Esophagus squamous epithelium (tissue), 4 donors: ENCODE measurements at regions not wholly inside any gene's neighbourhood (a gene's known extent, or its start where the extent isn't known, plus 50 kb on each side); places are given as distances from the start of the nearest gene placed in this dataset.

ENCODE experiments used
- POLR2A ChIP-seq, 4 donors: fragments of 450-650 bp; IDR thresholded peaks; one replicate each; pipeline ENCODE4 v1.6.1; 2017; ENCODE audit warnings: antibody characterized with exemption in 4 of 4, mild to moderate bottlenecking in 4 of 4, moderate library complexity in 3 of 4
- TF ChIP-seq, protein P1 (sequence below), 6 experiments: fragments of 450-650 bp in 4 of 6; fragments of 200-600 bp in 2 of 6; sonication (generic) in 2 of 6; IDR thresholded peaks; one replicate each; pipeline ENCODE4 v1.5.1; 2016 to 2019; ENCODE audit warnings: antibody characterized with exemption in 6 of 6, mild to moderate bottlenecking in 4 of 6, moderate library complexity in 4 of 6

DNA sequence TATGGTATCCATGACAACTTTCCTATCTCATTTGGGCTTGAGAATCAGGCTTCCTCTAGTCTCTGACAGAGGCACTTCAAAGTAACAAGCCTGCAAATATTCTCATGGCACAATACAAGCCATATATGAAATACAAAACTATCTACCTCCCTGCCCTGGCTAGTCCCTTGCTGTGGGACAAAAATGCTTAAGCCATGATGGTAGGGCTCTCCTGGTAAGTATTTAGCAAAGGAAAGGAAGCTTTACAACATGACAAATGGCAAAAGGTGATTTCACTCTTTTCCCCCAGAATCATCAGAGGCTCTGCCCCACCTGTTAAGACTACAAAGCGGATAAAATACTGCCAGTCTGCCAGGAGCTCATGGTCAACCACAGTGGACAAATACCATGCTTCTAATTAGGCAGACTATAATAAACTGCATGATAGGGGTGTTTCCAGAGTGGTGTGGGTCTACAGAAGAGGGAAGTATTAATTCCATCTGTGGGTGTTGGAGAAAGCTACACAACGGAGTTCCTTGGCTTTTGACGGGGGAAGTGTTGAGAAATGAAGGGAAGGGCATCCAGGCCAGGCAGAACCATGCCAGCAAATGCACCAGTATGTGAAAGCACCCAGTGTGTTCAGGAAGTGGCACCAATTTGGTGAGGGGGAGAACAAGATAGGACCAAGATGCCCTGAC lies 92.9 kb downstream of the SPTSSA start:
- TF ChIP-seq, protein P1, sequence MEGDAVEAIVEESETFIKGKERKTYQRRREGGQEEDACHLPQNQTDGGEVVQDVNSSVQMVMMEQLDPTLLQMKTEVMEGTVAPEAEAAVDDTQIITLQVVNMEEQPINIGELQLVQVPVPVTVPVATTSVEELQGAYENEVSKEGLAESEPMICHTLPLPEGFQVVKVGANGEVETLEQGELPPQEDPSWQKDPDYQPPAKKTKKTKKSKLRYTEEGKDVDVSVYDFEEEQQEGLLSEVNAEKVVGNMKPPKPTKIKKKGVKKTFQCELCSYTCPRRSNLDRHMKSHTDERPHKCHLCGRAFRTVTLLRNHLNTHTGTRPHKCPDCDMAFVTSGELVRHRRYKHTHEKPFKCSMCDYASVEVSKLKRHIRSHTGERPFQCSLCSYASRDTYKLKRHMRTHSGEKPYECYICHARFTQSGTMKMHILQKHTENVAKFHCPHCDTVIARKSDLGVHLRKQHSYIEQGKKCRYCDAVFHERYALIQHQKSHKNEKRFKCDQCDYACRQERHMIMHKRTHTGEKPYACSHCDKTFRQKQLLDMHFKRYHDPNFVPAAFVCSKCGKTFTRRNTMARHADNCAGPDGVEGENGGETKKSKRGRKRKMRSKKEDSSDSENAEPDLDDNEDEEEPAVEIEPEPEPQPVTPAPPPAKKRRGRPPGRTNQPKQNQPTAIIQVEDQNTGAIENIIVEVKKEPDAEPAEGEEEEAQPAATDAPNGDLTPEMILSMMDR (IDR thresholded peaks at IDR 0.05) = no peak
- TF ChIP-seq POLR2A (IDR thresholded peaks at IDR 0.05) = no peak
